SK-N-SH treated with all-trans-retinoic acid at 6 μM for 48 hours (cell line): ENCODE measurements at regions not wholly inside any gene's neighbourhood (a gene's known extent, or its start where the extent isn't known, plus 50 kb on each side); places are given as distances from the start of the nearest gene placed in this dataset.

Experiments used
- ARNTL ChIP-seq: fragments of 450-650 bp; formaldehyde crosslinking; IDR thresholded peaks from 2 replicates; pipeline ENCODE4 v1.5.0; 2020; ENCODE audit warnings: low read depth, mild to moderate bottlenecking, moderate library complexity, borderline replicate concordance
- CREB5 ChIP-seq: fragments of 250-450 bp; sonication (Bioruptor Pico); IDR thresholded peaks from 2 replicates; pipeline ENCODE4 v1.5.1; 2020; ENCODE audit warnings: low read depth, mild to moderate bottlenecking, moderate library complexity
- PATZ1 ChIP-seq: fragments of 250-450 bp; sonication (Bioruptor Pico); IDR thresholded peaks from 2 replicates; pipeline ENCODE4 v1.8.0; 2020; ENCODE audit warnings: mild to moderate bottlenecking, moderate library complexity, borderline replicate concordance
- RARB ChIP-seq: fragments of 250-450 bp; sonication (Bioruptor Pico); IDR thresholded peaks from 2 replicates; pipeline ENCODE4 v1.8.0; 2021; ENCODE audit warnings: mild to moderate bottlenecking, moderate library complexity
- ZFP3 ChIP-seq: fragments of 250-450 bp; sonication (Bioruptor Pico); IDR thresholded peaks from 2 replicates; pipeline ENCODE4 v1.5.0; 2020; ENCODE audit warnings: mild to moderate bottlenecking, moderate library complexity
- ZNF8 ChIP-seq: fragments of 450-650 bp; formaldehyde crosslinking; IDR thresholded peaks from 2 replicates; pipeline ENCODE4 v1.5.0; 2020; ENCODE audit warnings: mild to moderate bottlenecking, moderate library complexity

GRCh38 chr5:3382151-3382550 is 213.5 kb upstream of the IRX1 start:
- no peak for TF ChIP-seq RARB (CRISPR knock-in tag)
- no peak for TF ChIP-seq PATZ1 (CRISPR knock-in tag)
- no peak for TF ChIP-seq ZFP3 (CRISPR knock-in tag)
- TF ChIP-seq CREB5 (CRISPR knock-in tag): no peak
- TF ChIP-seq ARNTL (CRISPR knock-in tag): no peak
- TF ChIP-seq ZNF8: no peak
